IPS-NIHi7 (cell line): ENCODE measurements at regions not wholly inside any gene's neighbourhood (a gene's known extent, or its start where the extent isn't known, plus 50 kb on each side); places are given as distances from the start of the nearest gene placed in this dataset.

Experiments
- DNase-seq: peaks from one replicate; pipeline ENCODE4 v3.0.0; 2012; ENCODE audit warnings: mixed read lengths; ENCODE audit errors: extremely low spot score

GRCh38 chr2:106629981-106630380 is 142.8 kb downstream of the CD8B2 start:
- DNase-seq: no peak

DNA sequence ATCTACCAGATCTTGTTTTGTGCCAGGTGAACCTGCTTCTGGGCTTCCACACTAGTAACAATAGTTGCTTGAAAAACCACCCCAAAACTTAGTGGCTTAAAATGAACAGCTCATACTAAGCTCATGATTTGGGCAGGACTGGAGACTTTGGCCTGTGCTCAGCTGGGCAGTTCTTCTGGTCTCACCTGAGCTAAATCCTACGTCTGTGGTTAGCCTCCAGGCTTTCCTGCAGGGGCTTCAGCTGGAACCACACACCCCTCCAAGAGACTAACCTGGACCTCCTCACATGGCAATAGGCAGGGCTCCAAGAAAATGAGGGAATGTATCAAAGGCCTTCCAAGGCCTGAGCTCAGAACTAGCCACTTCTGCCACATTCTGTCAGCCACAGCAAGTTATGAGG is 144.1 kb downstream of the CD8B2 start:
- no peak for DNase-seq

GRCh38 chr2:106638043-106638442 is 150.9 kb downstream of the CD8B2 start:
- DNase-seq: no peak

DNA sequence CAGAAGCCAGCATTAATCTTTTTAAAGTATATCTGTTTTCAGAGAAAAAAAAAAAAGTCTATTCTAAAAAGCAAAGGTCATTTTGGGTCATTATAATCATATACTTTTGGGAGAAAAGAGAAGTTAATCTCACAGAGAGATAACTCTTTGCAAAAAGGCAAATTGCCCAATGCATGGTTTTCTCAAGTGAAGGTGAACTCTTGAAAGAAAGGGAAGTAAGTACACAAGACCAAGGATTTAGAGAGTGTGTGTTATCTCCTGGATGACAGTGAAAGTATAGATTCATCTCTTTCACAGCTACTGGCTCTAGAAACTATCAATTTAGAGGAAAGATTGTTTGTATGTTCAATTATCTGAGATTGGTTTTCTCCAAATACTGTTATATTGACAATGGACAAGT is 151.4 kb downstream of the CD8B2 start:
- DNase-seq: no peak

DNA sequence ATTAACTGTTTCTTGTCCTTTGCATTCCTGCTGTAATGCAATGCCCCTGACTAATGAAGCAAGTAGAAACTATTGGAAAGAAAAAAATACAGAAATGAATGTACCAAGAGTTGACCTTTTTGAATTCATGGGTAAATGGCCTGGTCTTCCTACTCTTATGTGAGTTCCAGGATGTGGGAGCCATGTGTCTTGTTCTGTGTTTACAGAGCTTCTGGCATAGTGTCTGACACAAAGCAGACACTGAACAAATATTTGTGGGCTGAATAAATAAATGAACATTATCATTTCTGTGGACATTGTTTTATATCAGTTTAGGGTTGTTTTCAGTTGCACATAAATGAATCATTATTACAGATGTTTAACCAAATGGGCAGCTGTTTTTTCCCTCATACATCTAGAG is 155.5 kb downstream of the CD8B2 start:
- DNase-seq: no peak

- no peak for DNase-seq
Observed at GRCh38 chr2:106644623-106645022, 157.5 kb downstream of the CD8B2 start.

- no peak for DNase-seq
Observed at GRCh38 chr2:106646605-106647004, 159.4 kb downstream of the CD8B2 start.

DNA sequence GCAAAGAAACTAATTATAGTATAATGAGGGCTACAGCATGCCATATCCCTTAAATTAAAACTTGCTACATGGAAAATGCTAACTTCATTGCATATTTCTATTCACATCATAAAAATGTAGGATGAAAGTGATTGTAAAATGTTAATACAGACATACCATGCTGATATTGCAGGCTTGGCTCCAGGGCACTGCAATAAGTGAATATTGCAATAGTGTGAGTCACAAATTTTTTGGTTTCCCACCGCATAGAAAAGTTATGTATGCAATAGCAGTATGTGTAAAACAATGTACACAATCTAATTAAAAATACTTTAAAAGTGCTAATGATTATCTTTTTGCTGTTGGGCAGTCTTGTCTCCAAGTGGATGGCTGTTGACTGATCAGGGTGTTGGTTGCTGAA is 162.1 kb downstream of the CD8B2 start:
- no peak for DNase-seq

GRCh38 chr2:106653465-106653864 is 166.3 kb downstream of the CD8B2 start:
- DNase-seq: no peak

DNA sequence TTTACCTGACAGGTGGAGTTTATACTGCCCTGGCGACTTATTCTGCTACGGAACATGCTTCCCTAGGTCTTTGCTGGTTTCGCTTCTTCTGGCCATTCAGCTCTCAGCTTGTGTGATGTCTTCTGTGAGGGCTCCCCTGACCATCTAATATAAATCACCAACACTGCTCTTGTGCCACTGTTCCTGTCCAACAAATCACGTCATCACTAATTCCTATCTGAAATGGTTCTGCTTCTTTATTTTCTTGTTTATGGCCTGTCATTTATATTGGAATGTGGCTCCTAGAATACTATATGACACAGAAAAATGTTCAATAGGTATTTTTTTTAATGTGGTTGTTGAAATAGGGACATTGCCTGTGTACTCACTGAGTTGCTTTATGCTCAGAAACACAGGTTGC is 171.5 kb downstream of the CD8B2 start:
- DNase-seq: no peak

DNA sequence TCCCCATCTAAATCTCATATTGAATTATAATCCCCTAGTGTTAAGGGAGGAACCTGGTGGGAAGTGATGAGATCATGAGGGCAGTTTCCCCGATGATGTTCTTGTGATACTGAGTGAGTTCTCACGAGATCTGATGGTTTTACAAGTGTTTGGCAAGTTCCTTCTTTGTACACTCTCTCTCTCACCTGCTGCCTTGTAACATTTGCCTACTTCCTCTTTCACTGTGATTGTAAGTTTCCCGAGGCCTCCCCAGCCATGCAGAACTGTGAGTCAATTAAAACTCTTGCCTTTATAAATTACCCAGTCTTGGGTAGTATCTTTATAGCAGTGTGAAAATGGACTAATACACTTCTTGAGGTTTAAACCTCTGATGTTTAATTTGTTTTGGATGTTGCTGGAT is 177.5 kb downstream of the CD8B2 start:
- DNase-seq: no peak

GRCh38 chr2:106667478-106668070 is 180.4 kb downstream of the CD8B2 start:
- DNase-seq: no peak

DNA sequence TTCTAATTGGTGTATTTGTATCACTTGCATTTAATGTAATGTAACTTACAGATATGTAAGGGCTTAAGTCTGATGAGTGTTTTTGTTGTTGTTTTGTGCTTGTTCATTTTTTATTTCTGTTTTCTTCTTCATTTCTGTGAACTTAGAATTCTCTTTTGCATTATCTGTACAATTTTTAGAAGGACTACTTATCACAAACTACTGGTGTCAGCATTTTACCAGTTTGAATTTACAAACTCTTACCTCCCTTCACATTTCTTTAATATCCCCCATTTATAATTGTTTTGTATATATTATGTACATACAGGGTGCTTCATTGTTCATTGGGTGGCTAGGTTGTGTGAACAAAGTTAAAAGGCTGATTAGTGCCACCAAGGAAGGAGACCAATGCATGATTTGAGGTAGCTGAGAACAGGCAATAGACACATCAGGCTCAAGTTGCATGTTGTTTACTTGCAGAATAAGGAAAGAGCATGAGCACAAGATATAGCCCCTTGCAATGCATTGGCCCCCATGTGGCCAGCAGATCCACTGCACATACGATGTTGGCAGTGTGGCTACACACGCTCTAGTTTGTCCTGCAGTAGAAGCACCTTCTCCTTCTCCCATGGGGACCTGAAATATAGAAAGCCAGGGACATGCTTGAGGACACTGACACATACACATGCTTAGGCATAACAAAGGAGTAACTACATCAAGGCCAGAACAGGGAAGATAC is 198.2 kb downstream of the CD8B2 start:
- no peak for DNase-seq

GRCh38 chr2:106686814-106687213 is 199.2 kb downstream of the ST6GAL2 start:
- DNase-seq: no peak

DNA sequence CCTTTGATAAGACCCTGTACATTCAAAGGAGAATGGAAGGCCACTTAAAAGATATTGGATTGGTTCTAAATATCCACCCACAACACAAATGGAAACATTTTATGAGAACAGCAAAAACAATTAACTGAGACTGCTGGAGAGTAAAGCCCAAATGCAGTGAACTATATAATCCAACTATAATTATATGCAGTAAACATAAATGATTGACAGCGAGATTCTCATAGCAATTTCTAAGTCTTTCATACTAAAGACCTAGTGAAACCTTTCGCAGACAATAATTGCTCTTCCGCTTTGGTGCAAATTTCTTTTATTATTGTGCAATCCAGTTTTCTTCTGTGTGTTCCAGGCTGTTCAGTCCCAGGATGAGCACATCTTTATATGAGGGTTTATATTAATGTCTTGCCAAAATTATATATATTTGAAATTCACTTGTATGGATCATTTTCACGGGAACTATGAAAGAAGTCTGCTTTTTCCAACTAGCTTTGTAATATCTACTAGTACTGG is 190.9 kb downstream of the ST6GAL2 start:
- DNase-seq: no peak

GRCh38 chr2:106695919-106696318 is 190.0 kb downstream of the ST6GAL2 start:
- DNase-seq: no peak

GRCh38 chr2:106700616-106701015 is 185.4 kb downstream of the ST6GAL2 start:
- no peak for DNase-seq

GRCh38 chr2:106701203-106702022 is 184.6 kb downstream of the ST6GAL2 start:
- no peak for DNase-seq

DNA sequence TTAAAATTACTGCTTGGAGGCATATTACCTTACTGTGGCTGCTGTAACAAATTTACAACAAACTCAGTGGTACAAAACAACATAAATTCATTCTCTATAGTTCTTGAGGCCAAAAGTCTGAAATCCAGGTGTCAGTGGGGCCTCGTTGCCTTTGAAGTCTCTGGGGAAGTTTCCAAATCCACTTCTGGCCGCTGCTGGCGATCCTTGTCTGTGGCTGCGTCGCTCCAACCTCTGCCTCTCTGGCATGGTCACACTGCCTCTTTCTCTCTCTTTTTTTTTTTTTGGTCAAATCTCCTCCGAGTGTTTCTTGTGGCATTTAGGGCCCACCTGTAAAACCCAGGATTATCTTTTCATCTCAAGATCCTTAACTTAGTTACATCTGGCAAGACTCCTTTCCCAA is 182.8 kb downstream of the ST6GAL2 start:
- no peak for DNase-seq

- DNase-seq: no peak
Observed at GRCh38 chr2:106704798-106705197, 181.2 kb downstream of the ST6GAL2 start.

- no peak for DNase-seq
Observed at GRCh38 chr2:106705877-106706276, 180.1 kb downstream of the ST6GAL2 start.

- DNase-seq: no peak
Observed at GRCh38 chr2:106706283-106706682, 179.7 kb downstream of the ST6GAL2 start.

DNA sequence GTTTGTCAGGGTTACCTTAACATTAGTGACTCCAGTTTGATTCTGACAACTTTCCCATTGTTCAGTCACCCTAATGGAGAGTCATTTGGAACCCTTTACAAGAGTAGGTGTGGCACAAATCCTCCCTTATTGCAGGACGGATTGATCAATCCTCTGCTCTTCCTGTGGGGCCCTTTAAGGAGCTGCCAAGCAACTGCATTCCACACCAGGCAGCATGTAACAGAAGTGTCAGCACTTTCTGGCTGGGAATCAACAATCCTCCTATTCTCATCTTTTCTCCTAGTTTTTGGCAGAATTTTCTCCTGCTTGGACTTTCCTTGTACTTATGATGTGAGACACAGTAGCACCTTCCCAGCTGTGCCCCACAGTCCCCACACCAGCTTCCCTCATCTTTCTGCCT is 177.8 kb downstream of the ST6GAL2 start:
- peak; percentile 17 for DNase-seq
